HG02884 (cell line): ENCODE measurements at regions not wholly inside any gene's neighbourhood (a gene's known extent, or its start where the extent isn't known, plus 50 kb on each side); places are given as distances from the start of the nearest gene placed in this dataset.
"Not testable (repeated sequence)": the region's sequence is repeated elsewhere in the genome, so short reads cannot be mapped to it uniquely, and the experiment has no call there.

Experiments used
- ATAC-seq: cut with Tn5 transposase; IDR thresholded peaks from one replicate; pipeline ENCODE4 v1.9.1; 2021; ENCODE audit warnings: mild to moderate bottlenecking, moderate library complexity; ENCODE audit not compliant: unreplicated experiment

DNA sequence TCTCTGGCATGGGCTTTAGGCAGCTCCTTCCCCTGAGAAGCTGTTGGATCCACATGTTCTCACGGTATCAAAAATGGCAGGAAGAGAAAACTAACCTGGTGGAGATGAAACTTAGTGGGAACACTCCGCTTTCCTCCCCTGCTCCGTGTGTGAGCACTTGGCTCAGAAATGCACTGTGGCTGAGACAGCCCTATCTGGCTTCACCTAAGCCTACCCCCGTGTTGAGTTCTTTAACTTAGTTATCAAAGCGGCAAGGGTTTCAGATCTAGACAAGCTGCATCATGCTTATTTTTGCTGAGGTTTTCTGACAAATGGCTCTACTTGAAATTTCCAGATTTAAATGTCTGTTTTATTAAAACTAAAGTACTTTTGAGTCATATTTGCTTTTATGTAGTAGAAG is 221.6 kb upstream of the PLGLB2 start:
- ATAC-seq = not testable (repeated sequence)

DNA sequence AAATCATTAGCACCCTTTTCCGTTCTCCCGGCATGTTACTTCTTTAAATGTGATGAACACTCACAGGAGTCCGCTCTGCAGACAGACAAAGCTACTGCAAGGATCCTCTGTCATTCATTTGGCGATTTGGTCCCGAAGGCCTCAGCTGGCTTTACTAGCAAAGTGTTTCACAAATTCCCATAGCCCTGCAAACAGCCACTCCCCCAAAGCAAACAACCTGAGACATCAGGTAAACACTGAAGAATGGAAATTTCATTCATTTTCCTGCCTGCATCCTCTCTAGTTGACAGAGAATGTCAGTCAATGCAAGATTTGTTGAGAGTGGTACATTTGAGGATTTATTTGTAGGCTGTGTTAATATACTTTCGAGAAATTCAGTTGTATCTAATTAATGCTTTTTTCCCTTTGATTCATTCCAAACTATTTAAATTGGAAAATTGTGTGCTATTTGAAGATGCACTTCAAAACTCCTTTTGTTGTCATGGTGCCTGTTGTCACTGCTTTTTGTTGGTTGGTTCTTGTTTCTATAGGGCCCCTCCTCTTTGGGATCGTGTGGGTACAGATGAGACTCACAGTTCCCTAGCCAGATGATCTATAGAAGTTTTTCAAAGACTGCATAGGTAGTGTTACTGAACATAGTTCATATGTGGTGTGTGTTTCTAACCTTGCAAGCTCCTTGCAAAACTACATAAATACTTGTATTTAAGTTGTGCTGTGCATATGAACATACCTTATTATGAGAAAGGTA is 215.7 kb upstream of the PLGLB2 start:
- not testable (repeated sequence) for ATAC-seq

DNA sequence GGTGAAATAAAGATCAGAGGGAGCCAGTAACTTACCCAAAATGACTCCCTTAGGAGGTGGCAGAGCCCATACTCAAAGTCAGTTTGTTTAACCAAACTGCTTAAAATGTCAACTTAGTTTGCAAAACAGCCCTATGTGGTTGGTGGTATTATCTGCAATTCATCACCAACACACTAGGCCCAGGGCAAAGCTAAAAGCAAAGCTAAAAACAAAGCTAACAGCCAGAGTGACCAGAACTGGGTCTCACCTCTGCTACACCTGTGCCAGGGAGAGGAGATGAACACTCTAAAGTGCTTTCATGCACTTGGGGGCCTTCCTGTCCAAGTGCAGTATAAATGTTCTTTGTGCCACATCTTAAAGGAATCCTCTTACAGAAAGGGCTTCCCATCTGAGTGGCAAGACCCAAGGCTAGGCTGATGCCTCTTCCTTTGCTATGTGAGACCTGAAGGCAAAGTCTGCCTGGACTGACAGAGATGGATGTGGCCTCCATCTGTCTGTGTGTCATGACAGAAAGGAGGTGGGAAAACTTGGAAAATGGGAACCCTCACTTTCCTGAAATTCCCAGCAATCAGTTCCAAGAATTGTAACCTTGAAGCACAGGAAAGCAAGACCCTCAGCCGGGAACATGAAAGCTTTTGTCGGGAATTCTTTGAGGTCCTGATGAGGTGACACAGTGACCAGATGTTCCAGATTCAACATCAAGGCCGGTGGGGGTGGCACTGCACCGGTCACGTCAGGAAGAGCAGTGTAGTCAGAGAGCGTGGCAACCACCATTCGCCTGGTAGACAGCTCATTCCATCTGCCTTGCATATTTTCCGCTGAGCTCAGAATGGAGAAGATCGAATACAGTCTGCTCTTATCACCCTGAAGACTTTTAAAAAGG is 214.3 kb upstream of the PLGLB2 start:
- ATAC-seq = not testable (repeated sequence)

DNA sequence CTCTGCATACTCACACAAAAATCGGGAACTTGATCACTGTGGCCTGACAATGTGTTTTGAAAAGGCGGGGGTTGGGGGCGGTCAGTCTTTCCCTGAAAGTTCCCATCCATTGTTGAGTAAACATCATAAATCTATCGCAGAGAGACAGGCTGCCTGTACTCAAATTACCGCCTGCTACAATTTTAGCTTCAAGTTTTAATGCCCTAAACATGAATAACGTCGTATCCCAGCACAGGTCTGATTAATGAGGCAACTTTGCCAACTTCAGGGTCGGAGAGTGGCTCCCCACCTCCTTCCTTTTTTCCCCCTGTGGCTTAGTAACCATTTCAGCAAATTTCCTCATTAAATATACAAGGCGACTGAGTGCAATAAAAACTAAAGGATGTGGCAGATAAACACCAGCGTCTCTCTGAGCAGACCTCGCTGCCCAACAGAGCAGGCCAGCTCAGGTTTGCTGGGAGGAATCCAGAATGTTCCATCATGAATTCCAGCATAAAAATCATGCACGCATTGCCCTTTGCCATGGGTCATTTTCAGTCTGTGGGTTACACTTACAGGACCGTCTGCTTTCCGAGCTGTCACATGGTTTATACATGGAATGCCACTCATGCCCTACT is 213.5 kb upstream of the PLGLB2 start:
- not testable (repeated sequence) for ATAC-seq

DNA sequence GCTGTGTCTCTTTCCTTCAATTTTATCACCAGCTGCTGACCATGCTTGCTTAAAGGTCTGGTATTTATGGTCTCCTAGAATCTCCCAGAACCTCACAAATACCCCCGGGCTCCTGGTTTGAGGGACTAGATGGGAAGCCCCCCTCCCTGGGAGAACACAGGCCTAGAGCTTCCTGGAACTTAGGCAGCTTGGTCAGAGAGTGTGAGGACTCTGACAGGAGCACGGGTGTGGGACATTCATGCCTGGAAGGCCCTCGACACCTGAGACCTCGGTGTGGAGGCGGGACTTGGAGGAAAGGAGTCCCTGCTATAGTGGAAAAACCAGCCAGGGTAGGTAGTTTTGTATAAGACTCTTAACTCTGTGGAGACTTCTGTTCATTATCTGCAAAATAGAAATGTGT is 211.5 kb upstream of the PLGLB2 start:
- ATAC-seq = not testable (repeated sequence)

DNA sequence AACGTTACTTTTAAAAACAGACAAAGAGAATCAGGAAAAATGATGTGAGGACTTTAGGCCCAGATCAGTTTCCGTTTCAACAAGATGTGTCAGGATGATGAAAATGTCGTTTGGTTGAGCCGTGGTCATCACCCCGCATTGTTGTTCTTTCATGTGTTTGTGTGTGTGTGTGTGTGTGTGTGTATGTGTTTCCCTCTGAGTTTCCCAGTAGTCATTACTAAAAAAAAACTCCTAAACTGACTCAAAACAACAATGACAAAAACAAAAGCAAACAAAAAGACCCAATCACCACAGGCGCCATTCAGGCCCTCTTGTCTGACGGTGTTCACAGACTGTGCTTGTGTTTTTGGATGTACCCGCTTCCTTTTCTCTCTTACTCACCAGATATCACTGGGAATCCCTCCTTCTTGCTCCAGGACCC is 210.6 kb upstream of the PLGLB2 start:
- ATAC-seq = not testable (repeated sequence)

DNA sequence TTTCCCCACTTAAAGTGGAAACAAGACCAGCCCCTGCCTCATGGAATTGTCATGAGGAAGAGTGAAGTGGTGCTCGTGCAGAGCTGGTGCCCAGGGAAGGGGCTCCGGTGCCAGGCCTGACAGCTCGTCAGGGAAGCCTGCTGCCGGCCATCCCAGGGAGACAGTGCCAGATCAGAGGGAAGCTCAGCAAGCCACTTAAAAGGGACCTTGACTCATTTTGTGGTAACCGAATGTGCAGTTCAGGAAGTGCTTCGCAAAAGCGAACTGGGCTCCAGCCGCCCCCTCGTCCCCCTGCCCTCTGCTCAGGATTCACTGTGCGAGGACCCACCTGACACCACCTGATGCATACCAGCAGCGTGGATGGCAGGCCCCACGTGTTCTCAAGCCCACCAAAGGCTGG is 209.6 kb upstream of the PLGLB2 start:
- not testable (repeated sequence) for ATAC-seq

DNA sequence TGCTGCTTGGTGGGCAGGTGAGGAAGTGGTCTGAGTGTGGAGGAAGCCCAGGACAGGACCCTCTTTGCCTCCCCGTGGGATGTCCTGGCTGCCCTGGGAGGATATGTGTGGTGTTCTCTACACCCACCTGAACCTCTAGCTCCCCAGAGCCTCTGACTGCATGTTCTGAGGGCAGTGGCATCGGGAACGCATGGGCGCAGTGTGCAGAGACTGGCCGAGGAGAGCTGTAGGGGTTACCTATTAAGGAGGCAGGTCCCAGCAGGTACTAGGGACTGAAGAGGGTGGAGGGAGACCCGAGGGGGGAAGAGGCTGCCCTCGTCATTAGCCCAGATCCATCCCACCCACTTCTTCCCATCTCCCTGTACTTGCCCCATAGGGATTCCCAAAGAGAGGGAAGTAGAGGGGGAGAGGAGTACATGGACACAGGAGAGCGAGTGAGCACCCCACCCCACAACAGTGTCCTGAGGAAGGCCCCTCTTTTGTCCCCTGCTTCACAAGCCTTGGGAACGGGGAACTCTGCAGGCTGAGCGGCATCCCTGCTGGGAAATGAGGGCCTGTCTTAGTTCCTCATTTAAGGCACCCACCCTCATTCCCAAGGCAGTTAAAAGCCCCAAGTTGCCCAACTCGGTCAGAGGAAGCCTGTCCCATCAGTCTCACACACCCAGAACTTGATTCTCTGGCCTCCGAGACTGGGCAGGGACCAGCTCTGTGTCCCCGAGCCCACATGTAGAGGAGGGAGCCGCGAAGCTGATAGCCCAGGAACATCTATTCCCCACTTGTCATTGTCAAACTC is 208.5 kb upstream of the PLGLB2 start:
- ATAC-seq = not testable (repeated sequence)

DNA sequence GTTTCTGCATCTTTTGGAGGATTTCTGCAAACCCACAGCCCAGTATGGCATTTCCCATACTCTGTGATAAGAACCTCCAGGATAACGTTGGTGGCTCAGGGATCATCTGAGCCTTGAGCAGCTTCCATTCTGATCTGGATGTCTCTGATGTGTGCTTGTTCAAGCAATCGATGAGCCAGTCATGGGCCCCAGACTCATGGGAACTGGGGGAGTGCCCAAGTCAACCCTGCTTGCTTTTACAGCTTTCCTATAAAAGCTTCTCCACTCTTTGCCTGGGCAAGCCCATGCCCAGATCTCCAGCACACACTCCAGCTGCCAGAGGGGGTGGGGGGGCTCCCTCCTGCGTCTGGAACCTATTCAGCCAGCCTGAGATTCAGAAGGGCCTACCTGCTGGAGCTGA is 207.6 kb upstream of the PLGLB2 start:
- not testable (repeated sequence) for ATAC-seq

DNA sequence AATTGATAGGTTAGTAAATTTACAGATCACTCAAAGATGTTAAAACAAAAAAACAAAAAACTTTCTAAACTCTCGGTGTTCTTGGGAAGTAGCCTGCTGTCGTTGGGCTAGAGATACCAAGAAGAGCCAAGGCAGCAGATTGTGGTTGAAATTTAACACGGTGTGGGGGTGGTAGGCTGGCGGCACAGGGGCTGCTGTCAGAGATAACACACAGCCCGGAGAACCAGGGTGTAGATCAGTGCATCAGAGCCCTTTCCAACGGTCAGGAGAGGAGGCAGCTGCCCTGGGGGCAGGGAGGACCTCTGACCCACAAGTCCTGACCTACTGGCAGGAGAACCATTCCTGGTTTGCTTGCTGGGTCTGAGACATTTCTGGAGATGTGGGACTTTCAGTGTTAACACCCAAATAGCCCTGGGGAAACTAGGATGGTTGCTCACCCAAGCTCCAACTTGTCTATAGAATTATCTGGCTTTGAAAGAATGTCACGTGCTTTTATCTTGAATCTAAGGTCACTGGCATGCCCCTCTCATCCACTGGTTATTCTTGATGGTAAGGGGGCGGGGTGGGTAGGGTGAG is 205.2 kb upstream of the PLGLB2 start:
- not testable (repeated sequence) for ATAC-seq

DNA sequence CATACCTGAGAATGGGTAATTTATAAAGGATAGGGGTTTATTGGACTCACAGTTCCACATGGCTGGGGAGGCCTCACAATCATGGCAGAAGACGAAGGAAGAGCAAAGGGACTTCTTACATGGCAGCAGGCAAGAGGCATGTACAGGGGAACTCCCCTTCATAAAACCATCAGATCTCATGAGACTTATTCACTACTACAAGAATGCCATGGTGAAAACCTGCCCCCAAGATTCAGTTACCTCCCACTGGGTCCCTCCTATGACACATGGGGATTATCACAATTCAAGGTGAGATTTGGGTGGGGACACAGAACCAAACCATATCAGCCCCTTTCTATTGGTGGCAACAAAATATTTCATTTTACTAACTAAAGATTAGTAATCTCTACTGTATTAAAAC is 204.1 kb upstream of the PLGLB2 start:
- not testable (repeated sequence) for ATAC-seq

DNA sequence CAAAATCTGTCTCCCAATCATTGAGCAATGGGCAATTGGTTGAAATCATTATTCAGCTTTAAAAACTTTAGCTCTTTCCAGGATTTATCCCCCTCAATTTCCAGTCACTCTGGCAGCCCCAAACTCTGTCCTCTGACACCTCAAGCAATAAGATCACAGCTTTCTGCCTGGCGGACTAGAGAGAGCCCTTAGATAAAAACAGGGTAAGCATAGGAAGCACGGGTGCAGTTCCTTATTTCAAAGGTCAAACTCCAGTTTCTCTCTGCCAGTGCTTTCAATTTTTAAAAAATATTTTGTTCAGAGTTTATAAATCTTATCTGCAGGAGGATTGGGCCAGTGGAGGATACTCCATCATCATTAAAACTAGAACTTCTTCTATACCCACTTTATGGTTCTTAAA is 200.8 kb upstream of the PLGLB2 start:
- ATAC-seq = not testable (repeated sequence)

DNA sequence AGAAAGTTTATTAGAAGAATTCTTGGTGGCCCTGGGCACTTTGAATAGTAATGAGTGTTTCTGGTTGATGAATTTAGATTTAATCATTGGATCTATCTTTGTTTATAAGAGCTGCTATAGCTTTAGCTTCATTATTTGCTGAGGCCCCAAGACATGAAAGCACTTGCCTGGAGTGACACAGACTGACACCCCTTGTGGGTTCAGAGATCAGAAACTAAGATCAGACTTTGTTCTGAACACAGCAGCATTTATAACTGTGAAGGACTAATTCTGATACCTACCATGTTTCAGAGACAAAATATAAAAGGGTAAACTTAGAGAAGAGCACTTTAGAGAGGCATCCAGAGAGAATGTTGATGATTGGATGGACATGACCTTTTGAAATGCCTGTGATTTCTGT is 199.9 kb upstream of the PLGLB2 start:
- ATAC-seq = peak; percentile 54

DNA sequence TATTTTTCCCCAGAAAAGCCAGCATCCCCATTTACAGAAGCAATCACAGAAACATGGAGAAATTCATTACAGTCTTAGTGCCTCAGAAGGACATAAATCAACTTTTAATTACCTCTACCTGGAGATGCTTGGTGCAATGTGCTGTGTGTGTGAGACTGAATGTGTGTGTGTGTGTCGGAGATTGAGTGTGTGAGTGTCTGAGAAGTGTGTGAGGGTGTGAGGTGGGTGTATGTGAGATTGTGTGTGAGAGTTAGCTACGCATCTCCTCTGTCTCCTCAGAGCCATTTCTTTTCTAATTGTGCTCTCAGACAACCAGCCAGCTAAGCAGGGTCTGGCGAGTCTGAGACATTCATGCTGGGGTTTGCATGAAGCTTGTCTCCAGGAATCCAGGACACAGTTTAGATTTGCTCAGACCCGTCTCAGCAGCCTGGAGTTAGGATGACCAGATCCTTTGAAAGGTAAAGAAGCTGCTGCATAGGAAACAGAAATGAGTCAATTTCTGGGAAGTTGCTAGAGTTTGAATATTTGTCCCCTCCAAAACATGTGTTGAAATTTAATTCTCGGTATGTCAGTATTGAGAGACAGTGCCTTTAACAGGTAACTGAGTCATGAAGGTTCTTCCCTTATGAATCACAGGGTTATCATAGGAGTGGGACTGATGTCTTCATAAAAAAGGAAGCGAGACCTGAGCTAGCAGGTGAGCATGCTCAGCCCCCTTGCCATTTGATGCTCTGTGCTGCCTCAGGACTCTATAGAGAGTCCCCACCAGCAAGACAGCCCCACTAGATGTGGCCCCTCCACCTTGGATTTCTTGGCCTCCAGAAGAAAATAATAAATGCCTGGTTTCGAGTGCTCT is 199.0 kb upstream of the PLGLB2 start:
- ATAC-seq = not testable (repeated sequence)

DNA sequence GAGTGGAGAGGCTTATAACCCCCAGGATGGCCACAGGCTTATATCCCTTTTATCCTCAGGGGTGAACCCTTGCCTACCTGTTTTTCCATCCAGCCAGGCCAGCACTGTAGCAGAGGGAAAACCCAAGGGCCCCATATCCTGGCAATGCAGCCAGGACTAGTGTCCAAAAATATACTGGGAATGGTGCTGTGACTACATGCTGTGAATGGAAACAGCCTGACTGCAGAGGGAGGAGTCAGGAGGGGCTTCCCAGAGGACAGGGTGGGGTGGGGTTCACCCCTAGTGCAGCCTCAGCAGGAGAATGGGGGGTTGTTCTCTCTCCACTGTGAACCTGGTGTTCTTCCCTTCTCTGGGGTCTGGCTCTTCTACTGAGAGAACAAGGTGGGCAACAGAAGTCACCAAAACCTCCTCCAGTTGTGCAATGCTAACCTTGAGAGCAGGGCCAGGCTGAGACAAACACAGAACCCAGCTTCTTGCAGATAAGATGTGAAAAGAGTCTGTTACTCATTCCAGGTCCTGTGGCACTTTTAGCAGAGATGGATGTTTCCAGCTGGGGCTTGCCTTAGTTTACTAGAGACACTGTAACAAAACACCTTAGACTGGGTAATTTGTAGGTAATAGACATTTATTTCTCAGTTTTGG is 198.2 kb upstream of the PLGLB2 start:
- not testable (repeated sequence) for ATAC-seq

DNA sequence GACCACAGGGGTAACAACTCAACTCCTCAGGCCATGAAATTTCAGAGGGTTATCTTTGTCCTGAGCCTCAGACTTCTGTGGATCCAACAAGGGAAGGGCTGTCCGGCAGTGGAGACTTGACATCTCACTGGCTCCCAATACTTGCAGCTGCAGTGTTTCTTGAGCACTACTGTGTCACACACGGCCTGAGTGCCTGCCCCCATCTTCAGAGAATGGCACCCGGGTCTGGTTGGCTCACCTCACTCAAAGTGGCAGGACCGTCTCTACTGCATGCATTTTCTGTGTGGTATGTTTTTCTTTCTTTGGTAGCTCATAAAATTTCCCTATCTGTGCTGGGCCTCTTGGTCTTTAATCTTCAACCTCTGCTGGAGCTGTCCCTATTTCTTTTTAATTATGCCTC is 193.2 kb upstream of the PLGLB2 start:
- ATAC-seq = not testable (repeated sequence)

DNA sequence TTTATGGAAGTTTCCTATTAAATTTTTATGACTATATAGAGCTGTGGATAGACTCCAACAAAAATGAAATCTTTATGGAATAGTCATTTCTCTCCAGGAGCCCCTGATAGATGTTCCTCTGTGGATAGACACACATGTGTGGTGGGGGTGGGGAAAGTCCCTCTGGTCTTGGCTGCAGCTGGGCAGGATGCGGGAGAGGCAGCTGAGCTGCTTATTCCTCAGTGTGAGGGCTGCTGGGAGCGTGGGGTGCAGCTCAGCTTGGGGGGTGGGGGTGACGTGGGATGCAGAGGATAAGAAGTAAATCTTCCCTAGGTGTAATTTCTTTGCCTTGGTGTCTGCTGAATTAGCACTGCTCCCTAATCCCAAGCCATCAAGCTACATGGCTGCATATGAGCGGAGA is 192.8 kb upstream of the PLGLB2 start:
- ATAC-seq = not testable (repeated sequence)

DNA sequence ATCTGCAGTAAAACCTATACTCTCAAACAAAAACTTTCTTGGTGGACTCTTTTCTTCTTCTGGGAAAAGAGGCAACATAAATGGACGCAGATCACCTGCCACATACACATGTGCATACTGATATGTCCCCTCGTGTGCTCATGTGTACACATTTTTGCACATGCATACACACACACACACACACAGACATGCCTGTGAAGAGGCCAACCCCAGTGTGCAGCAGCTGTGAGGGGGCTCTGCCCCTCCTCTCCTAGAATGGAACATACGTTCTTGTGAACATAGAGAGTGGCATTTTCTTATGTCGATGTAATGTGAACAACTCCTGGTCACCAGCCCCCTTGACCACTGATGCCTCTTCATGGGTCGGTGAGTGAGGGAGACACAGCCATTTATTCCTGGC is 188.9 kb upstream of the PLGLB2 start:
- not testable (repeated sequence) for ATAC-seq

DNA sequence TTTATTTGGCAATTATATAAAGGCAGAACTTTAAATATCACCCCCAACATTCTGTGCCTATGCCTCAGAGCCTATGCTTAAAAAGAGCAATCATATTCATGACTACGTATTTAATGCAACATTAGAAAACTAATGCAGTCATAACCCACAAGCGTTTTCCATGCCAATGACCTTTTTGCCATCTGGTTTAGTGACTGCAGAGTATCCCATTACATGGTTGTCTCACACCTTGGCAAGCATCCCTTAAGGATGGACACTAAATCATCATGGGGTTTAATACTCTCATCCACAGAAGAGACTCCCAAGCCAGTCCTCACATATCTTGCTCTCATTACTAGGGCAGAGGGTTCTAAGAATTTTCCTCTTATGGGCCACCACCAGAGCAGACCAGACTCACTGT is 188.2 kb upstream of the PLGLB2 start:
- not testable (repeated sequence) for ATAC-seq
